PFSK-1 (cell line): ENCODE measurements at regions not wholly inside any gene's neighbourhood (a gene's known extent, or its start where the extent isn't known, plus 50 kb on each side); places are given as distances from the start of the nearest gene placed in this dataset.

Source experiments
- POLR2AphosphoS5 ChIP-seq: IDR thresholded peaks from 2 replicates; pipeline ENCODE4 v1.6.1; 2012; ENCODE audit warnings: low read depth, mild to moderate bottlenecking, control low read depth, low read length, moderate library complexity
- TF ChIP-seq, protein P1 (sequence below), 2 experiments: IDR thresholded peaks; 2 replicates each; pipeline versions ENCODE4 v1.6.1 to v1.8.0; 2011 to 2012; ENCODE audit warnings: low read depth in 2 of 2, low read length in 2 of 2, control low read depth in 1 of 2, inconsistent platforms in 1 of 2, mild to moderate bottlenecking in 1 of 2, moderate library complexity in 1 of 2; ENCODE audit not compliant: insufficient read depth in 1 of 2

DNA sequence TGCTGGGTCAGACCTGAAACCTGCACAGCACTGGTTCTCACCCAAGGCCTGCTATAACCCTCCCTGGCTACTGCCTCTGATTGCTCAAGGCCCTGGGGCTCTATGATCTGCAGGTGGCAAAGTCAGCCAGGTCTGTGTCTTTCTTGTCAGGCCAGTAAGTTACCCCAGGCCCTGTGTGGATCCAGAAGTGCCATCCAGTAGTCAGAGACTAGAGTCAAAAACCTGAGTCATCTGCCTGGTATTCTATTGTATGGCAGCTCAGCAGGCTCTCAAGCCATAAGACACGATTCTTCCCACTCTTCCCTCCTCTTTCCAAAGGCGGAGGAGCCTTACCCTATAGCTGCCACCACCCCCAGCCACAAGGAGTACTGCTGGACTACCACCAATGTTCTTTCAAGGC is 593.0 kb downstream of the FRK start:
- TF ChIP-seq, protein P1, sequence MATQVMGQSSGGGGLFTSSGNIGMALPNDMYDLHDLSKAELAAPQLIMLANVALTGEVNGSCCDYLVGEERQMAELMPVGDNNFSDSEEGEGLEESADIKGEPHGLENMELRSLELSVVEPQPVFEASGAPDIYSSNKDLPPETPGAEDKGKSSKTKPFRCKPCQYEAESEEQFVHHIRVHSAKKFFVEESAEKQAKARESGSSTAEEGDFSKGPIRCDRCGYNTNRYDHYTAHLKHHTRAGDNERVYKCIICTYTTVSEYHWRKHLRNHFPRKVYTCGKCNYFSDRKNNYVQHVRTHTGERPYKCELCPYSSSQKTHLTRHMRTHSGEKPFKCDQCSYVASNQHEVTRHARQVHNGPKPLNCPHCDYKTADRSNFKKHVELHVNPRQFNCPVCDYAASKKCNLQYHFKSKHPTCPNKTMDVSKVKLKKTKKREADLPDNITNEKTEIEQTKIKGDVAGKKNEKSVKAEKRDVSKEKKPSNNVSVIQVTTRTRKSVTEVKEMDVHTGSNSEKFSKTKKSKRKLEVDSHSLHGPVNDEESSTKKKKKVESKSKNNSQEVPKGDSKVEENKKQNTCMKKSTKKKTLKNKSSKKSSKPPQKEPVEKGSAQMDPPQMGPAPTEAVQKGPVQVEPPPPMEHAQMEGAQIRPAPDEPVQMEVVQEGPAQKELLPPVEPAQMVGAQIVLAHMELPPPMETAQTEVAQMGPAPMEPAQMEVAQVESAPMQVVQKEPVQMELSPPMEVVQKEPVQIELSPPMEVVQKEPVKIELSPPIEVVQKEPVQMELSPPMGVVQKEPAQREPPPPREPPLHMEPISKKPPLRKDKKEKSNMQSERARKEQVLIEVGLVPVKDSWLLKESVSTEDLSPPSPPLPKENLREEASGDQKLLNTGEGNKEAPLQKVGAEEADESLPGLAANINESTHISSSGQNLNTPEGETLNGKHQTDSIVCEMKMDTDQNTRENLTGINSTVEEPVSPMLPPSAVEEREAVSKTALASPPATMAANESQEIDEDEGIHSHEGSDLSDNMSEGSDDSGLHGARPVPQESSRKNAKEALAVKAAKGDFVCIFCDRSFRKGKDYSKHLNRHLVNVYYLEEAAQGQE (IDR thresholded peaks at IDR 0.05; ENCODE audit: insufficient read depth in 1 of 2, low read depth in 2 of 2, low read length in 2 of 2): no peak
- no peak for TF ChIP-seq POLR2AphosphoS5
